OCI-LY7 (cell line): ENCODE measurements at regions not wholly inside any gene's neighbourhood (a gene's known extent, or its start where the extent isn't known, plus 50 kb on each side); places are given as distances from the start of the nearest gene placed in this dataset.

Experiments used
- BruUV-seq: library from RNA; stranded (reverse); fragments of 400-500 nt; replicated peaks from 2 replicates; lab custom pipeline; 2021; lab: Mats Ljungman, UMichigan
- CTCF ChIA-PET: fragments of 300-600 bp; sonication (Branson Sonifier 250); formaldehyde crosslinking; loops from one replicate; lab custom pipeline; 2022; ENCODE audit warnings: antibody characterized with exemption; ENCODE audit not compliant: unreplicated experiment; lab: Charles Lee
- POLR2A ChIA-PET: fragments of 300-600 bp; sonication (Branson Sonifier 250); formaldehyde crosslinking; loops from one replicate; lab custom pipeline; 2022; ENCODE audit warnings: antibody characterized with exemption; lab: Charles Lee
- DNase-seq: peaks from one replicate; pipeline ENCODE4 v3.0.0-alpha.2; 2015; ENCODE audit warnings: low spot score
- H2AFZ ChIP-seq: fragments of 200-600 bp; sonication (generic), shearing (Covaris generic); 2 replicates; pipeline ENCODE4 v1.6.1; 2014; ENCODE audit warnings: mild to moderate bottlenecking, antibody characterized with exemption, low read length, moderate library complexity
- H3K27ac ChIP-seq: fragments of 200-600 bp; sonication (generic); 2 replicates; pipeline ENCODE4 v1.5.1; 2014; ENCODE audit warnings: mixed run types, low read depth, mild to moderate bottlenecking, moderate library complexity, low read length, inconsistent platforms; ENCODE audit not compliant: poor library complexity, severe bottlenecking
- H3K36me3 ChIP-seq: fragments of 200-600 bp; sonication (generic); 2 replicates; pipeline ENCODE4 v1.6.1; 2014; ENCODE audit warnings: mild to moderate bottlenecking, antibody characterized with exemption, low read length, moderate library complexity, mixed read lengths; ENCODE audit not compliant: insufficient read depth
- H3K4me1 ChIP-seq: fragments of 200-600 bp; sonication (generic); 2 replicates; pipeline ENCODE4 v1.5.1; 2014; ENCODE audit warnings: mild to moderate bottlenecking, low read length; ENCODE audit not compliant: insufficient read depth, poor library complexity, severe bottlenecking
- H3K4me2 ChIP-seq: fragments of 200-600 bp; sonication (generic); 2 replicates; pipeline ENCODE4 v1.6.1; 2014; ENCODE audit warnings: mild to moderate bottlenecking, low read length
- H3K4me3 ChIP-seq: fragments of 200-600 bp; sonication (generic); 2 replicates; pipeline ENCODE4 v1.5.1; 2014; ENCODE audit warnings: mild to moderate bottlenecking, low read depth, low read length; ENCODE audit not compliant: poor library complexity, severe bottlenecking
- H3K79me2 ChIP-seq: fragments of 200-600 bp; sonication (generic); 2 replicates; pipeline ENCODE4 v1.6.1; 2016; ENCODE audit warnings: low read depth, mild to moderate bottlenecking, low read length, moderate library complexity, mixed read lengths; ENCODE audit not compliant: insufficient read depth
- H3K9me2 ChIP-seq: fragments of 200-600 bp; sonication (generic); 2 replicates; pipeline ENCODE4 v1.6.1; 2016; ENCODE audit warnings: mild to moderate bottlenecking, low read length, mixed read lengths; ENCODE audit not compliant: insufficient read depth
- H3K9me3 ChIP-seq: fragments of 200-600 bp; sonication (generic); 2 replicates; pipeline ENCODE4 v1.6.1; 2014; ENCODE audit warnings: mild to moderate bottlenecking, mixed run types, low read length, mixed read lengths
- H4K20me1 ChIP-seq: fragments of 200-600 bp; sonication (generic); 2 replicates; pipeline ENCODE4 v1.6.1; 2014; ENCODE audit warnings: mild to moderate bottlenecking, antibody characterized with exemption, low read length, moderate library complexity, mixed read lengths; ENCODE audit not compliant: insufficient read depth
- EZH2phosphoT487 ChIP-seq: fragments of 200-600 bp; sonication (generic); IDR thresholded peaks from 2 replicates; pipeline ENCODE4 v1.6.1; 2018; ENCODE audit warnings: low read depth, borderline replicate concordance, mild to moderate bottlenecking, mixed run types, antibody characterized with exemption, low read length, moderate library complexity, mixed read lengths
- intact Hi-C: fragments of 100-400 bp; cut with micrococcal nuclease; formaldehyde crosslinking; loops from one replicate; pipeline ENCODE4 v1.10.0; 2022; ENCODE audit not compliant: unreplicated experiment
- TF ChIP-seq, protein P1 (sequence below): fragments of 200-600 bp; sonication (generic); conservative IDR thresholded peaks from 2 replicates; pipeline ENCODE4 v1.5.1; 2014; ENCODE audit warnings: mild to moderate bottlenecking, antibody characterized with exemption, low read length, moderate library complexity, mixed read lengths

DNA sequence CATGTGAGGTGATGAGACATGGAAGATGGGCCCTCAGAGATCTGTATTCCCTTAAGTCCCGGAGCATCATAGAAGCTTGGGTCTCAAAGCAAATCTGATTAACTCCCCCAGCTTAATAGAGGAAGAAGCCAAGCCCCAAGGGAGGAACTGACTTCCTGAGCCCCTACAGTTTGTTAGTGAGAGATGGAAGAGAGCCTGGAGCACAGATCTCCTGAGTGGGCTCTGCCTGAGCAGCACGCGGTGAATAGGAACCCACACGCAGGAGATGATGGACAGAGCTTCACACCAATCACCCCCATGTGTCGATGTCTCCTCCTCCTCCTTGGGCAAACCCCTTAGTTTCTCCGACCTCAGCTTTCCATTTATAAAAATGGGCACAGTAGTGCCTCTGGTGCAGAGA lies 50.1 kb upstream of the ATP12A start:
- no peaks in the 10 kb centered on the region for H4K20me1 ChIP-seq
- DNase-seq: no peak
- H3K4me3 ChIP-seq: no peak overlapping the region
- POLR2A ChIA-PET: interaction anchor here (0.5 to 0.6 kb wide), 3 partner anchors 10 to 22 kb away, joined by 3 to 5 read pairs (median 3); no protein-coding TSS in a partner anchor
- intact Hi-C loops: no loop called here
- H3K27ac ChIP-seq: no peak overlapping the region
- H3K9me2 ChIP-seq: no peaks in the 10 kb centered on the region
- BruUV-seq: no TSS peak
- no peak for TF ChIP-seq EZH2phosphoT487
- TF ChIP-seq, protein P1, sequence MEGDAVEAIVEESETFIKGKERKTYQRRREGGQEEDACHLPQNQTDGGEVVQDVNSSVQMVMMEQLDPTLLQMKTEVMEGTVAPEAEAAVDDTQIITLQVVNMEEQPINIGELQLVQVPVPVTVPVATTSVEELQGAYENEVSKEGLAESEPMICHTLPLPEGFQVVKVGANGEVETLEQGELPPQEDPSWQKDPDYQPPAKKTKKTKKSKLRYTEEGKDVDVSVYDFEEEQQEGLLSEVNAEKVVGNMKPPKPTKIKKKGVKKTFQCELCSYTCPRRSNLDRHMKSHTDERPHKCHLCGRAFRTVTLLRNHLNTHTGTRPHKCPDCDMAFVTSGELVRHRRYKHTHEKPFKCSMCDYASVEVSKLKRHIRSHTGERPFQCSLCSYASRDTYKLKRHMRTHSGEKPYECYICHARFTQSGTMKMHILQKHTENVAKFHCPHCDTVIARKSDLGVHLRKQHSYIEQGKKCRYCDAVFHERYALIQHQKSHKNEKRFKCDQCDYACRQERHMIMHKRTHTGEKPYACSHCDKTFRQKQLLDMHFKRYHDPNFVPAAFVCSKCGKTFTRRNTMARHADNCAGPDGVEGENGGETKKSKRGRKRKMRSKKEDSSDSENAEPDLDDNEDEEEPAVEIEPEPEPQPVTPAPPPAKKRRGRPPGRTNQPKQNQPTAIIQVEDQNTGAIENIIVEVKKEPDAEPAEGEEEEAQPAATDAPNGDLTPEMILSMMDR: no peak
- peaks cover 31% of the 10 kb centered on the region for H3K4me1 ChIP-seq
- no peak overlapping the region for H3K4me2 ChIP-seq
- CTCF ChIA-PET: no interaction called here
- no peaks in the 10 kb centered on the region for H3K79me2 ChIP-seq
- no peaks in the 10 kb centered on the region for H3K9me3 ChIP-seq
- no peaks in the 10 kb centered on the region for H3K36me3 ChIP-seq
- no peak overlapping the region for H2AFZ ChIP-seq
